CD4-positive, alpha-beta memory T cell (primary cell): ENCODE measurements at regions not wholly inside any gene's neighbourhood (a gene's known extent, or its start where the extent isn't known, plus 50 kb on each side); places are given as distances from the start of the nearest gene placed in this dataset.
"Not testable (repeated sequence)": the region's sequence is repeated elsewhere in the genome, so short reads cannot be mapped to it uniquely, and the experiment has no call there.

Source experiments
- CTCF ChIA-PET: fragments of 350-600 bp; sonication (Branson Sonifier 250); formaldehyde crosslinking; loops from one replicate; lab custom pipeline; 2021; ENCODE audit warnings: inconsistent platforms; ENCODE audit not compliant: partially characterized antibody; lab: Charles Lee
- POLR2A ChIA-PET: fragments of 350-600 bp; sonication (Branson Sonifier 250); formaldehyde crosslinking; loops from one replicate; lab custom pipeline; 2021; ENCODE audit not compliant: partially characterized antibody; lab: Charles Lee
- DNase-seq, 5 donors: peaks; one replicate each; pipeline versions ENCODE4 v3.0.0 to v3.0.0-alpha.2; 2020 to 2022; ENCODE audit warnings: mixed read lengths in 1 of 5
- H3K27ac ChIP-seq: one replicate; pipeline ENCODE4 v1.7.0; 2013; ENCODE audit warnings: low read depth, low read length
- H3K27me3 ChIP-seq: 2 replicates; pipeline ENCODE4 v1.7.0; 2013; ENCODE audit warnings: mild to moderate bottlenecking, low read length, moderate library complexity; ENCODE audit not compliant: insufficient read depth
- H3K36me3 ChIP-seq: 2 replicates; pipeline ENCODE4 v1.7.0; 2013; ENCODE audit warnings: mild to moderate bottlenecking, low read length, moderate library complexity; ENCODE audit not compliant: insufficient read depth
- H3K4me1 ChIP-seq: 2 replicates; pipeline ENCODE4 v1.7.0; 2013; ENCODE audit warnings: mild to moderate bottlenecking, low read length, moderate library complexity; ENCODE audit not compliant: insufficient read depth
- H3K4me3 ChIP-seq, 2 donors: one replicate each; pipeline ENCODE4 v1.7.0; 2013; ENCODE audit warnings: low read length in 2 of 2, mild to moderate bottlenecking in 1 of 2
- H3K9me3 ChIP-seq, 2 donors: one replicate each; pipeline ENCODE4 v1.7.0; 2013; ENCODE audit warnings: low read length in 2 of 2, control low read depth in 1 of 2; ENCODE audit not compliant: control insufficient read depth in 1 of 2
- H3K27ac Mint-ChIP-seq, 7 donors: one replicate each; pipeline ENCODE4 v1.8.0; 2020 to 2021; ENCODE audit warnings: mixed read lengths in 7 of 7, mild to moderate bottlenecking in 6 of 7, inconsistent platforms in 3 of 7, moderate library complexity in 3 of 7
- H3K27me3 Mint-ChIP-seq, 2 donors: one replicate each; pipeline ENCODE4 v1.8.0; 2020 to 2021; ENCODE audit warnings: mixed read lengths in 2 of 2
- H3K36me3 Mint-ChIP-seq, 2 donors: one replicate each; pipeline ENCODE4 v1.8.0; 2020 to 2021; ENCODE audit warnings: mixed read lengths in 2 of 2, inconsistent platforms in 1 of 2, mild to moderate bottlenecking in 1 of 2
- H3K4me1 Mint-ChIP-seq, 4 donors: one replicate each; pipeline ENCODE4 v1.8.0; 2020 to 2021; ENCODE audit warnings: mixed read lengths in 4 of 4, mild to moderate bottlenecking in 1 of 4
- H3K4me3 Mint-ChIP-seq, 8 donors: one replicate each; pipeline ENCODE4 v1.8.0; 2020 to 2021; ENCODE audit warnings: mixed read lengths in 8 of 8, mild to moderate bottlenecking in 7 of 8, moderate library complexity in 6 of 8, inconsistent platforms in 3 of 8
- H3K9me3 Mint-ChIP-seq, 8 donors: one replicate each; pipeline ENCODE4 v1.8.0; 2020 to 2021; ENCODE audit warnings: mixed read lengths in 8 of 8, mild to moderate bottlenecking in 5 of 8, inconsistent platforms in 3 of 8, moderate library complexity in 1 of 8
- intact Hi-C: fragments of 100-400 bp; cut with micrococcal nuclease; formaldehyde crosslinking; loops from one replicate; pipeline ENCODE4 v1.15.1; 2023

DNA sequence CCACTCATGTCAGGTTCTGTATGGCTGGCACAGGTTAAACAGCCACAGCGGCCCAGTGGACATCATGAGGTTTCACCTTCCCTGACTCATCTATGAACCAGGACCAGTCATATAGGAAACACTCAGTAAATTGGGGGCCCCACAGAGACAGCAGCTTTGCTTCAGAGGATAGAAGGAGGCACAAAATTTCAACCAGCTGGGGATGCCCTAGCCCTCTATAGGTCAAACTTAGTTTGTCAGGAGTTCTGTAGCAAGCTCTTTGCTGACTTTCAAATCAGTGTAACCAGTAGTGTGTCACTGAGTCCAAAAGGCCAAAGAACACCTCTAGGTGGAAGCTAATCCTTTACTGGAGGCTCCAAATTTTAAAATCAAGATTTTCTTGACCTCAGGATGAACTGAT, 4157.8 kb upstream of the TPTE start:
- H3K9me3 ChIP-seq, H3K27me3 ChIP-seq, H3K36me3 Mint-ChIP-seq, H3K4me3 ChIP-seq, POLR2A ChIA-PET, intact Hi-C loops, DNase-seq, H3K36me3 ChIP-seq, H3K27me3 Mint-ChIP-seq, H3K4me1 ChIP-seq, H3K9me3 Mint-ChIP-seq, H3K27ac ChIP-seq, H3K27ac Mint-ChIP-seq, H3K4me3 Mint-ChIP-seq, H3K4me1 Mint-ChIP-seq: not testable (repeated sequence)
- CTCF ChIA-PET: interaction anchor here (6.0 kb wide), 1 partner anchor 10 kb away, joined by 78 read pairs; no protein-coding TSS in a partner anchor

DNA sequence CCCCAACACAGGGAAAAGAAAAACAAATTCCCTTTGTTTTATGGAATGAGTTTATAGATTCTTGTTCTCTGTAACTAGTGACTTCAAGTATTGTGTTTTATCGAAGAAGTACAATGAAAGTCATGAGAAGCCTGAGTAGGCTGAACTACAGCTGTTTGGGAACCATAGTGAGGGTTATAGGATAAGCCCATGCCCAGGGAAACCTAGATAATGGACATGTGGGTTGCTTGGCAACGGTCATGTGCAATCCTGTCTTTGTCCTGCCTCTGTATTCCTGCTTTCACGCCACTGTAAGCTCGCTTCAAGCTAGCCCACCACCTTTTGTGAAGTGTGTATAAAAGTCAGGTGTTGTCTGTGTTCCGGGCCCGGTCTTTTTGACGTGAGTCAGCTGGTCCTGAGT, 4152.6 kb upstream of the TPTE start:
- H3K36me3 Mint-ChIP-seq, H3K27ac Mint-ChIP-seq, H3K4me3 ChIP-seq, H3K36me3 ChIP-seq, H3K4me1 Mint-ChIP-seq, H3K27me3 ChIP-seq, H3K27ac ChIP-seq, H3K4me3 Mint-ChIP-seq, H3K9me3 ChIP-seq, intact Hi-C loops, CTCF ChIA-PET, H3K27me3 Mint-ChIP-seq, H3K9me3 Mint-ChIP-seq, H3K4me1 ChIP-seq: not testable (repeated sequence)
- POLR2A ChIA-PET: interaction anchor here (1.1 kb wide), 1 partner anchor 10 kb away, joined by 4 read pairs; no protein-coding TSS in a partner anchor
- peak in 1 of 5 donors; percentile 39 for DNase-seq

- H3K36me3 Mint-ChIP-seq, H3K27me3 ChIP-seq, H3K4me3 Mint-ChIP-seq, H3K36me3 ChIP-seq, H3K27ac ChIP-seq, H3K4me3 ChIP-seq, H3K27ac Mint-ChIP-seq, intact Hi-C loops, H3K9me3 ChIP-seq, H3K9me3 Mint-ChIP-seq, H3K4me1 ChIP-seq, H3K27me3 Mint-ChIP-seq, DNase-seq, H3K4me1 Mint-ChIP-seq, POLR2A ChIA-PET: not testable (repeated sequence)
- CTCF ChIA-PET: interaction anchor here (3.0 to 4.2 kb wide), 2 partner anchors 9 to 14 kb away, joined by 17 to 78 read pairs; no protein-coding TSS in a partner anchor
Measured at GRCh38 chr21:6373253-6373652, 4148.1 kb upstream of the TPTE start.

GRCh38 chr21:6374232-6374631, 4147.2 kb upstream of the TPTE start:
- H3K4me1 ChIP-seq, H3K9me3 ChIP-seq, H3K27ac Mint-ChIP-seq, H3K4me3 ChIP-seq, H3K36me3 ChIP-seq, H3K36me3 Mint-ChIP-seq, POLR2A ChIA-PET, H3K27me3 ChIP-seq, H3K4me1 Mint-ChIP-seq, H3K27me3 Mint-ChIP-seq, H3K9me3 Mint-ChIP-seq, H3K4me3 Mint-ChIP-seq, intact Hi-C loops, H3K27ac ChIP-seq: not testable (repeated sequence)
- CTCF ChIA-PET: interaction anchor here (3.0 to 4.2 kb wide), 2 partner anchors 10 to 14 kb away, joined by 17 to 78 read pairs; no protein-coding TSS in a partner anchor
- peak; percentile 22 to 36 (median 34) for DNase-seq

- peak in 1 of 5 donors; percentile 12 for DNase-seq
- H3K9me3 ChIP-seq, H3K27ac ChIP-seq, H3K27me3 Mint-ChIP-seq, H3K27me3 ChIP-seq, H3K36me3 Mint-ChIP-seq, H3K4me1 Mint-ChIP-seq, H3K4me3 ChIP-seq, intact Hi-C loops, POLR2A ChIA-PET, H3K36me3 ChIP-seq, H3K4me1 ChIP-seq, H3K27ac Mint-ChIP-seq, H3K4me3 Mint-ChIP-seq, H3K9me3 Mint-ChIP-seq: not testable (repeated sequence)
- CTCF ChIA-PET: interaction anchor here (3.0 to 4.2 kb wide), 2 partner anchors 11 to 15 kb away, joined by 17 to 78 read pairs; no protein-coding TSS in a partner anchor
Measured at GRCh38 chr21:6374926-6375325, 4146.5 kb upstream of the TPTE start.

DNA sequence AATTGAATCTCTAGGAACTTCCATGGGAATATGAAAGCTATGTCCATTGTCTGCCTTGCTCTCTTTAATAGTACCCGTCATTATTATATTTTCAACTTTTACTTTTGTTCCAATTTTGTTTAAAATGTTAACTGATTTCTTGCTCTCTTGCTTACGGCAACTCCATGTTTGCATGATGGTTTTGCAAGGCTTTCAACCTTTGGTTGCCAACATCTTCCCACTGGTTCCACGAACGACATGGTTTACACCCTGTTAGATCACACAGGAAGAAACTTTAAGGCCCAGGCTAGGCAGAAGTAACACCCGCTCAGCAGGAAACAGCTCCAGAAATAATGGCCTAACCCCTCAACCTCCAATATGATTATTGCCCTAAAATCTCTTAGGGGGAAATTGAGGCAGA, 4145.6 kb upstream of the TPTE start:
- H3K9me3 Mint-ChIP-seq, H3K27me3 ChIP-seq, H3K27me3 Mint-ChIP-seq, POLR2A ChIA-PET, H3K36me3 ChIP-seq, H3K4me1 ChIP-seq, H3K27ac Mint-ChIP-seq, DNase-seq, H3K4me3 ChIP-seq, H3K4me1 Mint-ChIP-seq, H3K27ac ChIP-seq, H3K9me3 ChIP-seq, H3K4me3 Mint-ChIP-seq, H3K36me3 Mint-ChIP-seq, intact Hi-C loops: not testable (repeated sequence)
- CTCF ChIA-PET: interaction anchor here (4.2 kb wide), 1 partner anchor 11 kb away, joined by 78 read pairs; no protein-coding TSS in a partner anchor

DNA sequence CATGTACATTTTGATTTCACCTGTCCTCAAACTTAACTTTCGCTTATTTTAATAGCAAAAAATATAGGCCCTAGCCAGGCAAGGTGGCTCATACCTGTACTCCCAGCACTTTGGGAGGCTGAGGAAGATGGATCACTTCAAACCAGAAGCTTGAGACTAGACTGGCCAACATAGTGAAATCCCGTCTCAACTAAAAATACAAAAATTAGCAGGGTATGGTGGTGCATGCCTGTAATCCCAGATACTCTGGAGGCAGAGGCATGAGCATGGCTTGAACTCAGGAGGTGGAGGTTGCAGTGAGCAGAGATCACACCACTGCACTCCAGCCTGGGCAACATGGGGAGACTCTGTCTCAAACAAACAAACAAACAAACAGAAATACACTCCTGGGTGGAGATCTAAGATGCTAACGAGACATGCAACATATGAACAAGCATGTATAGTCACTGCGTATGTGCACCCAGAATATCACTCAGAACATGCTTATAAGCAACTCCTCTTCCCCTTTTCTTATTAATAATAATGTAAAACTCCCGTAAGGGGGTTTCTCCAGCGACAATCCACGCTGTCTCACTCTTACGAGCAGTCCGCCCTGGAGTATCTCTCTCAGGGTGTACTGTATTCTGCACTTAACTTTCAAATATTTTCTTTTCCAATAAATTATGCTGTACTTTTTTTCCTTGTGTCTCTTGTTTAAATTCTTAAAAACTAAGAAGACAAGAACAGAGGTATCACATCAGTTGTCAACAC, 4144.9 kb upstream of the TPTE start:
- POLR2A ChIA-PET, H3K9me3 ChIP-seq, H3K4me1 ChIP-seq, H3K36me3 Mint-ChIP-seq, CTCF ChIA-PET, H3K27me3 ChIP-seq, H3K4me1 Mint-ChIP-seq, H3K4me3 Mint-ChIP-seq, H3K36me3 ChIP-seq, intact Hi-C loops, H3K27me3 Mint-ChIP-seq, H3K27ac ChIP-seq, H3K4me3 ChIP-seq, H3K9me3 Mint-ChIP-seq, H3K27ac Mint-ChIP-seq: not testable (repeated sequence)
- DNase-seq: peak in 1 of 5 donors; percentile 27
